GM23248 (cell line): ENCODE measurements at regions not wholly inside any gene's neighbourhood (a gene's known extent, or its start where the extent isn't known, plus 50 kb on each side); places are given as distances from the start of the nearest gene placed in this dataset.

Experiments
- EZH2 ChIP-seq: fragments of 200-600 bp; sonication (generic); IDR thresholded peaks from 2 replicates; pipeline ENCODE4 v1.6.1; 2018; ENCODE audit warnings: antibody characterized with exemption, mild to moderate bottlenecking; ENCODE audit not compliant: insufficient read depth, poor library complexity, severe bottlenecking
- EZH2phosphoT487 ChIP-seq: fragments of 200-600 bp; sonication (generic); IDR thresholded peaks from 2 replicates; pipeline ENCODE4 v1.6.1; 2018; ENCODE audit warnings: antibody characterized with exemption, moderate library complexity, mild to moderate bottlenecking, low read depth; ENCODE audit not compliant: insufficient read depth

DNA sequence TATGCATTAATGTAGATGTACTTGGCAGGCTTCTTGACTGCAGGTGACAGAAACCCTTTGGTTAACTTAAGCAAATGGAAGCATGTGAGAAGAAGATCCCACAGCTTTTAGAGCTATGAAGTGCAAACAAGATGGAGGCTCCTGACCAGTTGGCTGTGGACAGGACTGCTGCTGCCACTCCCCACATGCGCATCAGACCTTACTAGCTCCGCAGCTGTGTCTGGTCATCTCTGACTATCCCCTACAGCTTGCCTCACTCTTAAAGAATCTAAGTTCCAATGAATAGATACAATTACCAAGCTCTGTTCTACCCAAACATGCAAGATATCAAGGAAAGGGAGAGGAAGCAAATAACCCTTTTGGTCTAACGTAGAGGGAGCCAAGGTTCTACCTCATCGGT is 587.6 kb downstream of the DSC3 start:
- TF ChIP-seq EZH2phosphoT487: no peak
- no peak for TF ChIP-seq EZH2
